ENCODE measurements at regions not wholly inside any gene's neighbourhood (a gene's known extent, or its start where the extent isn't known, plus 50 kb on each side); places are given as distances from the start of the nearest gene placed in this dataset.
"Not testable (repeated sequence)": the region's sequence is repeated elsewhere in the genome, so short reads cannot be mapped to it uniquely, and the experiment has no call there.

- no peak overlapping the region for H3K4me3 ChIP-seq (ENCODE audit: low read length)
- no peak for DNase-seq (ENCODE audit: low read depth)
- TF ChIP-seq CTCF (conservative IDR thresholded peaks at IDR 0.05; ENCODE audit: low read length) = no peak
Measured at GRCh38 chr1:234768171-234768568, 158.2 kb upstream of the IRF2BP2 start.

GRCh38 chr1:234765672-234766071 is 155.7 kb upstream of the IRF2BP2 start:
- TF ChIP-seq CTCF (conservative IDR thresholded peaks at IDR 0.05; ENCODE audit: low read length) = no peak
- no peak for DNase-seq (ENCODE audit: low read depth)
- no peak overlapping the region for H3K4me3 ChIP-seq (ENCODE audit: low read length)

GRCh38 chr1:234765181-234765580 is 155.2 kb upstream of the IRF2BP2 start:
- TF ChIP-seq CTCF (conservative IDR thresholded peaks at IDR 0.05; ENCODE audit: low read length) = no peak
- no peak for DNase-seq (ENCODE audit: low read depth)
- H3K4me3 ChIP-seq (ENCODE audit: low read length) = no peak overlapping the region

- H3K4me3 ChIP-seq (ENCODE audit: low read length) = no peak overlapping the region
- no peak for DNase-seq (ENCODE audit: low read depth)
- TF ChIP-seq CTCF (conservative IDR thresholded peaks at IDR 0.05; ENCODE audit: low read length) = no peak
Measured at GRCh38 chr1:234763910-234764309, 153.9 kb upstream of the IRF2BP2 start.

GRCh38 chr1:234763367-234763766 is 153.4 kb upstream of the IRF2BP2 start:
- H3K4me3 ChIP-seq (ENCODE audit: low read length) = no peak overlapping the region
- no peak for DNase-seq (ENCODE audit: low read depth)
- TF ChIP-seq CTCF (conservative IDR thresholded peaks at IDR 0.05; ENCODE audit: low read length) = no peak

- DNase-seq (ENCODE audit: low read depth); H3K4me3 ChIP-seq (ENCODE audit: low read length): not testable (repeated sequence)
Measured at GRCh38 chr1:234762127-234762526, 152.1 kb upstream of the IRF2BP2 start.

GRCh38 chr1:234760303-234760723 is 150.3 kb upstream of the IRF2BP2 start:
- DNase-seq (ENCODE audit: low read depth) = no peak
- TF ChIP-seq CTCF (conservative IDR thresholded peaks at IDR 0.05; ENCODE audit: low read length) = no peak
- H3K4me3 ChIP-seq (ENCODE audit: low read length) = no peak overlapping the region

GRCh38 chr1:234759888-234760287 is 149.9 kb upstream of the IRF2BP2 start:
- no peak for TF ChIP-seq CTCF (conservative IDR thresholded peaks at IDR 0.05; ENCODE audit: low read length)
- DNase-seq (ENCODE audit: low read depth) = no peak
- no peak overlapping the region for H3K4me3 ChIP-seq (ENCODE audit: low read length)
